ENCODE measurements at regions not wholly inside any gene's neighbourhood (a gene's known extent, or its start where the extent isn't known, plus 50 kb on each side); places are given as distances from the start of the nearest gene placed in this dataset.

GRCh38 chr12:43011383-43011926 lies 421.9 kb upstream of the PRICKLE1 start:
- Histone ChIP-seq H3K9me3 (replicated peaks; ENCODE audit: control insufficient read depth, insufficient read depth, low read length) (no peaks in the 10 kb centered on the region), H3K9me1 (replicated peaks; ENCODE audit: control insufficient read depth, extremely low read depth, insufficient read depth, low read length) (no peaks in the 10 kb centered on the region), H3K4me2 (ENCODE audit: insufficient read depth, low read length) (no peak overlapping the region), H3K27me3 (ENCODE audit: control insufficient read depth in 2 of 2, insufficient read depth in 2 of 2, low read length in 2 of 2) (no peaks in the 10 kb centered on the region), H3K4me1 (ENCODE audit: control insufficient read depth, extremely low read depth, insufficient read depth, low read length) (peaks cover 1% of the 10 kb centered on the region), H3K36me3 (ENCODE audit: control insufficient read depth in 2 of 2, extremely low read depth in 1 of 2, insufficient read depth in 2 of 2, low read length in 2 of 2) (no peaks in the 10 kb centered on the region), H3K27ac (ENCODE audit: insufficient read depth, low read depth, low read length) (no peak overlapping the region), H3K9ac (replicated peaks; ENCODE audit: extremely low read depth, insufficient read depth, low read length) (no peak overlapping the region), H3K4me3 (replicated peaks in 1 of 3; ENCODE audit: insufficient read depth in 1 of 3, low read depth in 1 of 3, low read length in 3 of 3) (no peak overlapping the region), H3K79me2 (ENCODE audit: control insufficient read depth, insufficient read depth, low read length) (no peaks in the 10 kb centered on the region), H4K20me1 (replicated peaks; ENCODE audit: control insufficient read depth, extremely low read depth, insufficient read depth, low read length) (no peaks in the 10 kb centered on the region), H2AFZ (ENCODE audit: low read depth, low read length) (no peak overlapping the region)
- no peak for TF ChIP-seq POLR2AphosphoS5 (IDR thresholded peaks at IDR 0.05; ENCODE audit: insufficient read depth, low read depth, low read length)
- TF ChIP-seq MAX (IDR thresholded peaks at IDR 0.05; ENCODE audit: insufficient read depth, insufficient read length), result no peak
- TF ChIP-seq POLR2A (IDR thresholded peaks at IDR 0.05; ENCODE audit: low read depth, low read length), result no peak
- TF ChIP-seq EZH2 (IDR thresholded peaks at IDR 0.05; ENCODE audit: borderline replicate concordance, low read depth, low read length, severe bottlenecking), result no peak
- TF ChIP-seq JUN (IDR thresholded peaks at IDR 0.05; ENCODE audit: borderline replicate concordance, insufficient read depth, insufficient read length, low read depth), result no peak
- no peak for TF ChIP-seq GATA2 (IDR thresholded peaks at IDR 0.05; ENCODE audit: insufficient read depth, insufficient read length, low read depth, low read length)
- no peak for TF ChIP-seq MYC (IDR thresholded peaks at IDR 0.05; ENCODE audit: low read depth, low read length)
- TF ChIP-seq CTCF (IDR thresholded peaks at IDR 0.05; ENCODE audit: extremely low read depth in 1 of 2, insufficient read depth in 1 of 2, low read depth in 1 of 2, low read length in 2 of 2), result no peak
- TF ChIP-seq FOS (IDR thresholded peaks at IDR 0.05; ENCODE audit: borderline replicate concordance, insufficient read depth, low read length), result no peak
- ChIA-PET CTCF (no interaction called here), POLR2A (no interaction called here)
- no peak for FAIRE-seq
- no peak for DNase-seq (ENCODE audit: low read depth, low spot score)
- dilution Hi-C loops (cut with MboI; ENCODE audit: extremely low pct_ligation_motif_present, low sequenced_read_pairs) (no loop called here), intact Hi-C loops (cut with micrococcal nuclease) (no loop called here)
- BruUV-seq (replicated peaks), result no TSS peak

All from endothelial cell of umbilical vein (primary cell).